GM21360 (cell line): ENCODE measurements at regions not wholly inside any gene's neighbourhood (a gene's known extent, or its start where the extent isn't known, plus 50 kb on each side); places are given as distances from the start of the nearest gene placed in this dataset.
"Not testable (repeated sequence)": the region's sequence is repeated elsewhere in the genome, so short reads cannot be mapped to it uniquely, and the experiment has no call there.

ENCODE experiments used
- ATAC-seq: cut with Tn5 transposase; IDR thresholded peaks from one replicate; pipeline ENCODE4 v1.9.1; 2021; ENCODE audit warnings: mild to moderate bottlenecking, moderate library complexity; ENCODE audit not compliant: unreplicated experiment

GRCh38 chr21:31417214-31417613, 73.2 kb upstream of the TIAM1 start:
- not testable (repeated sequence) for ATAC-seq

GRCh38 chr21:31416465-31416864, 72.4 kb upstream of the TIAM1 start:
- no peak for ATAC-seq

- no peak for ATAC-seq
These were observed 70.4 kb upstream of the TIAM1 start for GRCh38 chr21:31414263-31415000.

GRCh38 chr21:31413698-31414097, 69.6 kb upstream of the TIAM1 start:
- no peak for ATAC-seq

GRCh38 chr21:31410499-31411131, 66.6 kb upstream of the TIAM1 start:
- ATAC-seq: no peak

- ATAC-seq: no peak
These were observed 65.9 kb upstream of the TIAM1 start for GRCh38 chr21:31409831-31410487.

- ATAC-seq: no peak
These were observed 64.4 kb upstream of the TIAM1 start for GRCh38 chr21:31408301-31409088.

- no peak for ATAC-seq
These were observed 62.4 kb upstream of the TIAM1 start for GRCh38 chr21:31406510-31406909.

- no peak for ATAC-seq
These were observed 61.5 kb upstream of the TIAM1 start for GRCh38 chr21:31405604-31406003.

GRCh38 chr21:31403596-31404333, 59.7 kb upstream of the TIAM1 start:
- ATAC-seq: no peak

- no peak for ATAC-seq
These were observed 55.5 kb upstream of the TIAM1 start for GRCh38 chr21:31399591-31399990.

- ATAC-seq: no peak
These were observed 54.5 kb upstream of the TIAM1 start for GRCh38 chr21:31398574-31398973.

GRCh38 chr21:31397939-31398338, 53.9 kb upstream of the TIAM1 start:
- no peak for ATAC-seq

- ATAC-seq: no peak
These were observed 53.5 kb upstream of the TIAM1 start for GRCh38 chr21:31397515-31397926.

GRCh38 chr21:31397030-31397429, 53.0 kb upstream of the TIAM1 start:
- no peak for ATAC-seq

GRCh38 chr21:31396399-31396798, 52.3 kb upstream of the TIAM1 start:
- no peak for ATAC-seq

GRCh38 chr21:31395791-31396190, 51.7 kb upstream of the TIAM1 start:
- no peak for ATAC-seq

GRCh38 chr21:31395268-31395667, 51.2 kb upstream of the TIAM1 start:
- no peak for ATAC-seq

- no peak for ATAC-seq
These were observed 50.2 kb upstream of the TIAM1 start for GRCh38 chr21:31394309-31394708.
